GM21515 (cell line): ENCODE measurements at regions not wholly inside any gene's neighbourhood (a gene's known extent, or its start where the extent isn't known, plus 50 kb on each side); places are given as distances from the start of the nearest gene placed in this dataset.

Experiments used
- ATAC-seq: cut with Tn5 transposase; IDR thresholded peaks from one replicate; pipeline ENCODE4 v1.9.1; 2021; ENCODE audit not compliant: unreplicated experiment

GRCh38 chr6:87860902-87861301, 158.9 kb upstream of the AKIRIN2 start:
- no peak for ATAC-seq

GRCh38 chr6:87858440-87858839, 156.4 kb upstream of the AKIRIN2 start:
- no peak for ATAC-seq

GRCh38 chr6:87851674-87852299, 149.8 kb upstream of the AKIRIN2 start:
- no peak for ATAC-seq

- ATAC-seq, result no peak
Measured at GRCh38 chr6:87848616-87849015, 146.6 kb upstream of the AKIRIN2 start.

GRCh38 chr6:87847830-87848210, 145.8 kb upstream of the AKIRIN2 start:
- ATAC-seq, result no peak

GRCh38 chr6:87847135-87847829, 145.2 kb upstream of the AKIRIN2 start:
- ATAC-seq, result no peak

GRCh38 chr6:87846434-87846833, 144.4 kb upstream of the AKIRIN2 start:
- no peak for ATAC-seq

- ATAC-seq, result no peak
Measured at GRCh38 chr6:87840324-87840723, 138.3 kb upstream of the AKIRIN2 start.

- no peak for ATAC-seq
Measured at GRCh38 chr6:87837876-87838275, 135.8 kb upstream of the AKIRIN2 start.

GRCh38 chr6:87837444-87837843, 135.4 kb upstream of the AKIRIN2 start:
- no peak for ATAC-seq

- ATAC-seq, result peak; percentile 75
Measured at GRCh38 chr6:87832025-87832825, 130.2 kb upstream of the AKIRIN2 start.

- no peak for ATAC-seq
Measured at GRCh38 chr6:87830907-87831306, 128.9 kb upstream of the AKIRIN2 start.

GRCh38 chr6:87829622-87830121, 127.6 kb upstream of the AKIRIN2 start:
- no peak for ATAC-seq

- ATAC-seq, result no peak
Measured at GRCh38 chr6:87828044-87828443, 126.0 kb upstream of the AKIRIN2 start.

GRCh38 chr6:87827346-87827745, 125.3 kb upstream of the AKIRIN2 start:
- ATAC-seq, result no peak

GRCh38 chr6:87826424-87826823, 124.4 kb upstream of the AKIRIN2 start:
- no peak for ATAC-seq

GRCh38 chr6:87825821-87826221, 123.8 kb upstream of the AKIRIN2 start:
- peak; percentile 51 for ATAC-seq

- no peak for ATAC-seq
Measured at GRCh38 chr6:87824958-87825491, 123.0 kb upstream of the AKIRIN2 start.

- no peak for ATAC-seq
Measured at GRCh38 chr6:87822011-87822410, 120.0 kb upstream of the AKIRIN2 start.

GRCh38 chr6:87820343-87820984, 118.4 kb upstream of the AKIRIN2 start:
- no peak for ATAC-seq

GRCh38 chr6:87817183-87817582, 115.2 kb upstream of the AKIRIN2 start:
- no peak for ATAC-seq
